Stomach (tissue), 4 donors: ENCODE measurements at regions not wholly inside any gene's neighbourhood (a gene's known extent, or its start where the extent isn't known, plus 50 kb on each side); places are given as distances from the start of the nearest gene placed in this dataset.

Experiments
- EP300 ChIP-seq: sonication (generic); formaldehyde crosslinking; IDR thresholded peaks from one replicate; pipeline ENCODE4 v1.6.1; 2017; ENCODE audit warnings: antibody characterized with exemption
- POLR2A ChIP-seq, 4 donors: fragments of 450-650 bp; IDR thresholded peaks; one replicate each; pipeline ENCODE4 v1.6.1; 2016; ENCODE audit warnings: antibody characterized with exemption in 4 of 4, control low read depth in 2 of 4, mild to moderate bottlenecking in 1 of 4, moderate library complexity in 1 of 4

DNA sequence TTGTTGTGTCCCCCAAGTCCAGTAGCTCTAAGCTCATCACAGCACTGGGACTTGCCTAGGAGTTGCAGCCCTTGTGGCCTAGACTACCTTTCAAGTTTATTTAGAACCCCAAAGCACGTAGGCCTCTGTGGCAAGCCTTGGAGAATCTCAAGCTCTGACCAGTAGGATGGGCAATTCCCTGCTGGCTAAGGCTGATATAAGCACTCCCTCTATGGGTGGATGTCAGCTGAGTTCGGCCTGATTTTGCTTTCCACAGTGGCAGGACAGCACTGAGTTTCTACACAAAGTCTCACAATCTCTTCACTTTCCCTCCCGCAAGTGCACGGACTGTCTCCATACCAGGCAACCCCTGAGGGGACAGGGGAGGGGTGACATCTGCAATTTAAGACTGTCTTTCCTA lies 886.4 kb upstream of the LRRN3 start:
- TF ChIP-seq EP300 (no peak), POLR2A (IDR thresholded peaks at IDR 0.05) (no peak)
